K562 (cell line): ENCODE measurements at regions not wholly inside any gene's neighbourhood (a gene's known extent, or its start where the extent isn't known, plus 50 kb on each side); places are given as distances from the start of the nearest gene placed in this dataset.

Source experiments
- ATAC-seq: fragments of 200-7000 bp; cut with Tn5 transposase; 3 replicates; pipeline ENCODE4 v1.9.1; 2020; ENCODE audit warnings: moderate library complexity
- BruUV-seq: library from RNA; stranded (reverse); fragments of 400-500 nt; replicated peaks from 2 replicates; lab custom pipeline; 2021; lab: Mats Ljungman, UMichigan
- CTCF ChIA-PET: fragments of 300-600 bp; formaldehyde crosslinking; extraction: SDS; loops from one replicate; lab custom pipeline; 2021; ENCODE audit warnings: low intra/inter-chr PET ratio; lab: Yijun Ruan, JAX
- POLR2A ChIA-PET: fragments of 300-600, 350-650 bp; sonication (Branson Sonifier 250); formaldehyde crosslinking; extraction: SDS; loops from one replicate; lab custom pipeline; 2021; ENCODE audit warnings: antibody characterized with exemption, inconsistent platforms; lab: Yijun Ruan, JAX
- DNase-seq, 4 experiments: peaks; one replicate each; pipeline versions ENCODE4 v3.0.0 to v3.0.0-alpha.2; 2011 to 2018; ENCODE audit warnings: low spot score in 3 of 4, mixed read lengths in 3 of 4; ENCODE audit errors: extremely low read depth in 1 of 4
- FAIRE-seq: peaks from 2 replicates; lab custom pipeline; 2011; peaks lifted over from hg19 to GRCh38; lab: Jason Lieb, UNC
- H2AFZ ChIP-seq: 2 replicates; pipeline ENCODE4 v1.6.0; 2011; ENCODE audit warnings: low read depth, low read length, control low read depth, inconsistent platforms
- H3K27ac ChIP-seq: fragments of 200-600 bp; 3 replicates; pipeline ENCODE4 v1.8.0; 2011; ENCODE audit warnings: low read depth, mild to moderate bottlenecking, control low read depth, inconsistent platforms, low read length, moderate library complexity, mixed read lengths; ENCODE audit errors: extremely low read depth
- H3K27me3 ChIP-seq, 2 experiments: fragments of 300-600 bp in 1 of 2; 2 replicates in 1 of 2; 3 replicates in 1 of 2; pipeline versions ENCODE4 v1.6.0 to v1.8.0; 2011; ENCODE audit warnings: inconsistent platforms in 2 of 2, low read length in 2 of 2, mild to moderate bottlenecking in 1 of 2, mixed read lengths in 1 of 2, moderate library complexity in 1 of 2; ENCODE audit not compliant: control insufficient read depth in 2 of 2, insufficient read depth in 2 of 2
- H3K36me3 ChIP-seq: fragments of 300-600 bp; 3 replicates; pipeline ENCODE4 v1.8.0; 2011; ENCODE audit warnings: mild to moderate bottlenecking, low read length, inconsistent platforms; ENCODE audit not compliant: control insufficient read depth, insufficient read depth
- H3K4me1 ChIP-seq, 2 experiments: fragments of 200-600 bp in 1 of 2; replicated peaks in 1 of 2; 2 replicates in 1 of 2; 3 replicates in 1 of 2; pipeline versions ENCODE4 v1.5.1 to v1.8.0; 2011; ENCODE audit warnings: inconsistent platforms in 2 of 2, low read length in 2 of 2, mild to moderate bottlenecking in 1 of 2, mixed read lengths in 1 of 2, moderate library complexity in 1 of 2; ENCODE audit not compliant: control insufficient read depth in 2 of 2, insufficient read depth in 2 of 2
- H3K4me2 ChIP-seq: 2 replicates; pipeline ENCODE4 v1.6.1; 2011; ENCODE audit warnings: low read length, control low read depth, inconsistent platforms, mixed read lengths; ENCODE audit not compliant: insufficient read depth
- H3K4me3 ChIP-seq: fragments of 200-600 bp; sonication (generic), shearing (Covaris generic); 2 replicates; pipeline ENCODE4 v1.5.1; 2016; ENCODE audit warnings: control low read depth, inconsistent platforms
- H3K79me2 ChIP-seq: fragments of 200-600 bp; 3 replicates; pipeline ENCODE4 v1.8.0; 2011; ENCODE audit warnings: low read length, inconsistent platforms; ENCODE audit not compliant: control insufficient read depth, insufficient read depth
- H3K9ac ChIP-seq, 2 experiments: 2 replicates each; pipeline versions ENCODE4 v1.6.0 to v1.6.1; 2011; ENCODE audit warnings: low read depth in 2 of 2, low read length in 2 of 2, control low read depth in 1 of 2, inconsistent platforms in 1 of 2, mild to moderate bottlenecking in 1 of 2, mixed read lengths in 1 of 2; ENCODE audit not compliant: insufficient read depth in 1 of 2
- H3K9me1 ChIP-seq: one replicate; pipeline ENCODE4 v1.6.0; 2011; ENCODE audit warnings: inconsistent platforms, mild to moderate bottlenecking, low read length, moderate library complexity; ENCODE audit not compliant: control insufficient read depth, insufficient read depth
- H3K9me3 ChIP-seq: replicated peaks from 2 replicates; pipeline ENCODE4 v1.5.1; 2011; ENCODE audit warnings: low read depth, low read length, inconsistent platforms; ENCODE audit not compliant: control insufficient read depth, insufficient read depth
- H4K20me1 ChIP-seq: replicated peaks from 2 replicates; pipeline ENCODE4 v1.6.1; 2011; ENCODE audit warnings: low read length, inconsistent platforms, mixed read lengths; ENCODE audit not compliant: control insufficient read depth, insufficient read depth
- ARID3A ChIP-seq: IDR thresholded peaks from 2 replicates; pipeline ENCODE4 v1.6.1; 2012; ENCODE audit warnings: low read depth, low read length, improper control_type of control experiment, borderline replicate concordance
- CBFA2T3 ChIP-seq: fragments of 450-650 bp; IDR thresholded peaks from 2 replicates; pipeline ENCODE4 v1.6.1; 2017
- EP300 ChIP-seq: IDR thresholded peaks from 2 replicates; pipeline ENCODE4 v1.6.1; 2012; ENCODE audit warnings: low read length, improper control_type of control experiment
- ETV5 ChIP-seq: sonication (generic); formaldehyde crosslinking; IDR thresholded peaks from 2 replicates; pipeline ENCODE4 v1.4.0; 2020; ENCODE audit warnings: low read depth, mild to moderate bottlenecking, missing genetic modification reagents
- KLF13 ChIP-seq: fragments of 450-650 bp; IDR thresholded peaks from 2 replicates; pipeline ENCODE4 v1.6.1; 2016; ENCODE audit warnings: missing genetic modification characterization, low read depth, mild to moderate bottlenecking, missing compliant biosample characterization, moderate library complexity, borderline replicate concordance
- MBD2 ChIP-seq: sonication (generic); IDR thresholded peaks from 2 replicates; pipeline ENCODE4 v1.6.1; 2016; ENCODE audit warnings: low read depth, borderline replicate concordance
- NEUROD1 ChIP-seq: fragments of 150-350 bp; IDR thresholded peaks from 2 replicates; pipeline ENCODE4 v1.6.1; 2014; ENCODE audit warnings: borderline replicate concordance, low read length, low read depth; ENCODE audit not compliant: partially characterized antibody
- PBX2 ChIP-seq, 2 experiments: IDR thresholded peaks in 1 of 2; conservative IDR thresholded peaks in 1 of 2; 2 replicates each; pipeline ENCODE4 v1.6.1; 2016; ENCODE audit warnings: low read depth in 2 of 2, mild to moderate bottlenecking in 1 of 2, missing compliant biosample characterization in 1 of 2, missing genetic modification characterization in 1 of 2, moderate library complexity in 1 of 2
- SETDB1 ChIP-seq: IDR thresholded peaks from one replicate; pipeline ENCODE4 v1.6.1; 2012; ENCODE audit warnings: low read length, control low read depth, inconsistent platforms
- SIN3B ChIP-seq: fragments of 450-650 bp; IDR thresholded peaks from 2 replicates; pipeline ENCODE4 v1.6.1; 2017; ENCODE audit warnings: low read depth, mild to moderate bottlenecking, moderate library complexity
- SMAD1 ChIP-seq: fragments of 150-350 bp; IDR thresholded peaks from 2 replicates; pipeline ENCODE4 v1.6.1; 2014; ENCODE audit warnings: low read length, low read depth; ENCODE audit not compliant: partially characterized antibody
- ZKSCAN3 ChIP-seq: fragments of 250-450 bp; sonication (Bioruptor Pico); IDR thresholded peaks from 2 replicates; pipeline ENCODE4 v1.4.0; 2020
- ZNF121 ChIP-seq: sonication (generic); formaldehyde crosslinking; conservative IDR thresholded peaks from 2 replicates; pipeline ENCODE4 v1.8.0; 2022; ENCODE audit warnings: missing genetic modification reagents
- ZNF184 ChIP-seq: sonication (generic); formaldehyde crosslinking; IDR thresholded peaks from 2 replicates; pipeline ENCODE4 v1.5.0; 2020; ENCODE audit warnings: missing genetic modification reagents
- ZNF232 ChIP-seq: sonication (generic); formaldehyde crosslinking; IDR thresholded peaks from 2 replicates; pipeline ENCODE4 v1.8.0; 2022; ENCODE audit warnings: mild to moderate bottlenecking, missing genetic modification reagents
- WGBS: fragments of 100-300 bp; shearing (Covaris generic); methylation state at CpG from one replicate; pipeline ENCODE4 v1.1.6; 2016; ENCODE audit warnings: low coverage, mixed read lengths; ENCODE audit not compliant: insufficient coverage; ENCODE audit errors: missing lambda C conversion rate; 5-methylcytosine and 5-hydroxymethylcytosine counted together
- in situ Hi-C: fragments of 300-500 bp; cut with MboI; formaldehyde crosslinking; loops from 4 replicates; pipeline ENCODE4 v1.15.0; 2018; ENCODE audit warnings: inconsistent platforms, mixed read lengths
- intact Hi-C: fragments of 100-400 bp; cut with micrococcal nuclease; formaldehyde crosslinking; loops from 2 replicates; pipeline ENCODE4 v1.14.2; 2022

- H2AFZ ChIP-seq: no peak overlapping the region
- CTCF ChIA-PET: no interaction called here
- H3K36me3 ChIP-seq: no peaks in the 10 kb centered on the region
- no peaks in the 10 kb centered on the region for H3K27me3 ChIP-seq
- intact Hi-C loops: no loop called here
- 0% methylated on average over 2 of the region's 2 CpGs for WGBS
- H3K4me2 ChIP-seq: no peak overlapping the region
- FAIRE-seq: no peak
- H3K9me3 ChIP-seq: no peaks in the 10 kb centered on the region
- DNase-seq: no peak
- no peaks in the 10 kb centered on the region for H3K9me1 ChIP-seq
- no peaks in the 10 kb centered on the region for H3K4me1 ChIP-seq
- no peaks in the 10 kb centered on the region for H4K20me1 ChIP-seq
- POLR2A ChIA-PET: no interaction called here
- H3K4me3 ChIP-seq: no peak overlapping the region
- no TSS peak for BruUV-seq
- TF ChIP-seq SETDB1 (no peak), SIN3B (no peak), ZNF184 (no peak), ETV5 (CRISPR knock-in tag) (no peak), MBD2 (no peak), PBX2 (CRISPR knock-in tag; IDR thresholded peaks at IDR 0.05; ENCODE audit: low read depth) (no peak), PBX2 (tag; conservative IDR thresholded peaks at IDR 0.05; ENCODE audit: low read depth) (no peak), EP300 (no peak), KLF13 (no peak), SMAD1 (no peak), CBFA2T3 (no peak), ZNF121 (CRISPR knock-in tag) (no peak), NEUROD1 (no peak), ZKSCAN3 (CRISPR knock-in tag) (no peak), ZNF232 (CRISPR knock-in tag) (no peak), ARID3A (no peak)
- H3K79me2 ChIP-seq: no peaks in the 10 kb centered on the region
- no peak overlapping the region for H3K9ac ChIP-seq
- in situ Hi-C loops: no loop called here
- H3K27ac ChIP-seq: no peak overlapping the region
- no peak for ATAC-seq
These were observed 197.8 kb downstream of the LYPLAL1 start for GRCh38 chr1:219371471-219371870.
